Body of pancreas (tissue), 4 donors: ENCODE measurements at regions not wholly inside any gene's neighbourhood (a gene's known extent, or its start where the extent isn't known, plus 50 kb on each side); places are given as distances from the start of the nearest gene placed in this dataset.

Experiments used
- CTCF ChIP-seq, 7 experiments: fragments of 450-650 bp in 4 of 7; fragments of 200-600 bp in 3 of 7; sonication (generic) in 3 of 7; IDR thresholded peaks; one replicate each; pipeline ENCODE4 v1.5.1; 2016 to 2019; ENCODE audit warnings: antibody characterized with exemption in 7 of 7
- POLR2A ChIP-seq, 3 donors: fragments of 450-650 bp; IDR thresholded peaks; one replicate each; pipeline ENCODE4 v1.6.1; 2016; ENCODE audit warnings: antibody characterized with exemption in 3 of 3, mild to moderate bottlenecking in 2 of 3

DNA sequence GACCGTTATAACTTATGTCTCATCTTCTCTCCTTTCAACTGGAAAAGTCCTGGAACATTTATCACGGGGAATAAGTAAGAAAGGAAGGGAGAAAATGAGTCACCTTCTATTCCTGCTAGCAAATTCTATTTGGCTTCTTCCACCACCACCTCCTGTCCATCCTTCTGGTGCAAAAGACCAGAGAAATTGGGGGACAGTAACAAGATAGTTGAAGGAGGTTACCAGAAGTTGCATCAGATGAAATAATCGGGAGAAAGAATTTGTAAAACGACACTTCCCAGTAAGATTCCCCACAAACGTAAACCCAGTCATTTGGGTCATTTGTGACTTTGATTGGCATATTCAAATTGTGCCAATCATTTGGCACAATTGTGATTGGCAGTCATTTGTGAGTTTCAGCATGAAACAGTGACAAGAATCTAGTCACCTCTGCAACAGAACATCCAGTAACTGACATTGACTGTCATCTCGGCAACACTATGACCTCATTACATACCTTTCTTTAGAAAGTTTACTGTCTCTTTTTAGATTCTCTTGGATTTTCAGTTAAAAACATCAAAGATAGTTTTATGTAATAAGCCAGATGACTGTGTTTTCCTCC, 51.3 kb upstream of the PIK3CG start:
- TF ChIP-seq CTCF (IDR thresholded peaks at IDR 0.05) (no peak), POLR2A (IDR thresholded peaks at IDR 0.05) (no peak)
